GM23338 (cell line): ENCODE measurements at regions not wholly inside any gene's neighbourhood (a gene's known extent, or its start where the extent isn't known, plus 50 kb on each side); places are given as distances from the start of the nearest gene placed in this dataset.
"Not testable (repeated sequence)": the region's sequence is repeated elsewhere in the genome, so short reads cannot be mapped to it uniquely, and the experiment has no call there.

Source experiments
- CREB1 ChIP-seq: fragments of 250-450 bp; sonication (Bioruptor Pico); IDR thresholded peaks from 2 replicates; pipeline ENCODE4 v1.5.0; 2020; ENCODE audit warnings: low read depth, mild to moderate bottlenecking, moderate library complexity
- CTCF ChIP-seq, 2 experiments: fragments of 200-600 bp in 1 of 2; sonication (generic) in 1 of 2; conservative IDR thresholded peaks; 2 replicates each; pipeline versions ENCODE4 v1.5.1 to v1.6.1; 2016 to 2017; ENCODE audit warnings: antibody characterized with exemption in 2 of 2, low read depth in 2 of 2, mild to moderate bottlenecking in 2 of 2, moderate library complexity in 1 of 2
- EZH2 ChIP-seq: fragments of 200-600 bp; sonication (generic); IDR thresholded peaks from one replicate; pipeline ENCODE4 v1.8.0; 2017; ENCODE audit warnings: antibody characterized with exemption, mild to moderate bottlenecking, low read depth; ENCODE audit not compliant: unreplicated experiment
- EZH2phosphoT487 ChIP-seq: fragments of 200-600 bp; sonication (generic); IDR thresholded peaks from one replicate; pipeline ENCODE4 v1.8.1; 2018; ENCODE audit warnings: antibody characterized with exemption; ENCODE audit not compliant: unreplicated experiment
- JUNB ChIP-seq: IDR thresholded peaks from one replicate; pipeline ENCODE4 v1.6.1; 2016; ENCODE audit warnings: antibody characterized with exemption; ENCODE audit not compliant: unreplicated experiment
- POLR2AphosphoS5 ChIP-seq: IDR thresholded peaks from 2 replicates; pipeline ENCODE4 v1.6.1; 2016; ENCODE audit warnings: antibody characterized with exemption, low read depth
- REST ChIP-seq: IDR thresholded peaks from one replicate; pipeline ENCODE4 v1.6.1; 2018; ENCODE audit warnings: antibody characterized with exemption; ENCODE audit not compliant: unreplicated experiment
- STAT1 ChIP-seq: IDR thresholded peaks from one replicate; pipeline ENCODE4 v1.6.1; 2016; ENCODE audit warnings: antibody characterized with exemption; ENCODE audit not compliant: unreplicated experiment
- ZNF114 ChIP-seq: fragments of 250-450 bp; sonication (Bioruptor Pico); IDR thresholded peaks from 2 replicates; pipeline ENCODE4 v1.5.0; 2020; ENCODE audit warnings: mild to moderate bottlenecking, moderate library complexity
- ZNF331 ChIP-seq: fragments of 250-450 bp; sonication (Bioruptor Pico); IDR thresholded peaks from 2 replicates; pipeline ENCODE4 v1.5.0; 2020; ENCODE audit warnings: low read depth, mild to moderate bottlenecking, moderate library complexity
- ZNF462 ChIP-seq: fragments of 250-450 bp; sonication (Bioruptor Pico); IDR thresholded peaks from 2 replicates; pipeline ENCODE4 v1.5.0; 2020; ENCODE audit warnings: mild to moderate bottlenecking, moderate library complexity

GRCh38 chr6:57870083-57870482 lies 552.7 kb downstream of the PRIM2 start:
- not testable (repeated sequence) for TF ChIP-seq CTCF (conservative IDR thresholded peaks at IDR 0.05; ENCODE audit: low read depth in 2 of 2); POLR2AphosphoS5; EZH2; REST; EZH2phosphoT487; CREB1 (CRISPR knock-in tag); ZNF331 (CRISPR knock-in tag); ZNF114; ZNF462; JUNB; STAT1
